KMS-11 (cell line): ENCODE measurements at regions not wholly inside any gene's neighbourhood (a gene's known extent, or its start where the extent isn't known, plus 50 kb on each side); places are given as distances from the start of the nearest gene placed in this dataset.

ENCODE experiments used
- H2AFZ ChIP-seq: fragments of 200-600 bp; sonication (generic); 2 replicates; pipeline ENCODE4 v1.6.1; 2016; ENCODE audit warnings: antibody characterized with exemption, mixed run types, low read depth
- H3K27ac ChIP-seq: fragments of 200-600 bp; sonication (generic); 2 replicates; pipeline ENCODE4 v1.6.1; 2016; ENCODE audit warnings: mild to moderate bottlenecking, mixed run types
- H3K27me3 ChIP-seq: fragments of 200-600 bp; sonication (generic); 2 replicates; pipeline ENCODE4 v1.6.1; 2017; ENCODE audit warnings: mild to moderate bottlenecking, low read depth, mixed run types, moderate library complexity; ENCODE audit not compliant: insufficient read depth
- H3K36me3 ChIP-seq: fragments of 200-600 bp; sonication (generic); 2 replicates; pipeline ENCODE4 v1.6.1; 2017; ENCODE audit warnings: mild to moderate bottlenecking, mixed run types; ENCODE audit not compliant: insufficient read depth
- H3K4me1 ChIP-seq: fragments of 200-600 bp; sonication (generic); 2 replicates; pipeline ENCODE4 v1.6.1; 2016; ENCODE audit warnings: mild to moderate bottlenecking, low read depth, mixed run types; ENCODE audit not compliant: poor library complexity, severe bottlenecking
- H3K4me2 ChIP-seq: fragments of 200-600 bp; sonication (generic); 2 replicates; pipeline ENCODE4 v1.7.0; 2016; ENCODE audit warnings: mild to moderate bottlenecking, mixed run types
- H3K4me3 ChIP-seq: fragments of 200-600 bp; sonication (generic); IDR thresholded peaks from 2 replicates; pipeline ENCODE4 v1.6.1; 2017; ENCODE audit warnings: low read depth, low read length, mixed read lengths; ENCODE audit not compliant: insufficient read depth
- H3K79me2 ChIP-seq: fragments of 200-600 bp; sonication (generic); 2 replicates; pipeline ENCODE4 v1.6.1; 2016; ENCODE audit warnings: low read depth, mixed run types; ENCODE audit not compliant: insufficient read depth
- H3K9ac ChIP-seq: fragments of 200-600 bp; sonication (generic); 2 replicates; pipeline ENCODE4 v1.6.1; 2016; ENCODE audit warnings: mild to moderate bottlenecking, mixed run types
- H4K20me1 ChIP-seq: fragments of 200-600 bp; sonication (generic); 2 replicates; pipeline ENCODE4 v1.6.1; 2016; ENCODE audit warnings: mild to moderate bottlenecking, mixed run types; ENCODE audit not compliant: insufficient read depth
- TF ChIP-seq, protein P1 (sequence below): fragments of 200-600 bp; sonication (generic); conservative IDR thresholded peaks from 2 replicates; pipeline ENCODE4 v1.6.1; 2017; ENCODE audit warnings: low read depth, mild to moderate bottlenecking, antibody characterized with exemption, low read length, moderate library complexity, mixed read lengths

DNA sequence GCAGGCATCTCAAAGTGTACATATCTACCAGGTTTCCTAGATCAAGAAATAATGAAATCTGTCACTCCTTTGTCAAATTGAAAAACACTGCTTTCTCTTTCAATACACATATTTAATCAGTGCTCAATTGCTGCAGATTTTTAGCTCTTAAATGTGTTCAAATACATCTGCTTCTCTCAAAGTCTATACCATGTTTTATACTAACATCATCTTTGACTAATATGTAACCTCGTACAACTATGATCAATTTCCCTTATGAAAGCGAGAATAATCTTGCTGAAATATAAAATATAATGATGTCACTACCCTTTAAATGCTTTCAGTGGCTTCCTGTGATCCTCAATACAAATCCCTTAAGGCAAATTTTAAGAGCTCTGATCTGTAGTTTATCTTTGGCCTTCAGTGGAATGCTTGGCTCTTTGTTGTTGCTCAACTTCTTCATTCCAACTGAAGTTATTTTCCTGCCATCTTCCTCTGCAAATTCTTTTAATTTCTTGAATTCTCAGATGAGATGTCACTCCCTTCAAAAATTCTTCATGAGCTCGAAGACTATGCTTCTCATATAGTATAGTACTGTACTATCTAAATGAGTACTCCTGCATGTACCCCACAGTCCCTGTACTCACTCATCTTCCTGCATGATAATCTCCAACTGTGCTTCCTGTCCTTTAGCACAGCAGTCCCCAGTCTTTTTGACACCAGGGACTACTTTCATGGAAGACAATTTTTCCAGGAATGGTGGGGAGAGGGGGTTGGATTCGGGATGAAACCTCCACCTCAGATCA is 545.1 kb upstream of the GJE1 start:
- H3K36me3 ChIP-seq = no peaks in the 10 kb centered on the region
- no peak overlapping the region for H2AFZ ChIP-seq
- no peak overlapping the region for H3K4me2 ChIP-seq
- H3K4me1 ChIP-seq = no peaks in the 10 kb centered on the region
- no peak overlapping the region for H3K4me3 ChIP-seq
- no peak overlapping the region for H3K27ac ChIP-seq
- no peaks in the 10 kb centered on the region for H3K27me3 ChIP-seq
- TF ChIP-seq, protein P1, sequence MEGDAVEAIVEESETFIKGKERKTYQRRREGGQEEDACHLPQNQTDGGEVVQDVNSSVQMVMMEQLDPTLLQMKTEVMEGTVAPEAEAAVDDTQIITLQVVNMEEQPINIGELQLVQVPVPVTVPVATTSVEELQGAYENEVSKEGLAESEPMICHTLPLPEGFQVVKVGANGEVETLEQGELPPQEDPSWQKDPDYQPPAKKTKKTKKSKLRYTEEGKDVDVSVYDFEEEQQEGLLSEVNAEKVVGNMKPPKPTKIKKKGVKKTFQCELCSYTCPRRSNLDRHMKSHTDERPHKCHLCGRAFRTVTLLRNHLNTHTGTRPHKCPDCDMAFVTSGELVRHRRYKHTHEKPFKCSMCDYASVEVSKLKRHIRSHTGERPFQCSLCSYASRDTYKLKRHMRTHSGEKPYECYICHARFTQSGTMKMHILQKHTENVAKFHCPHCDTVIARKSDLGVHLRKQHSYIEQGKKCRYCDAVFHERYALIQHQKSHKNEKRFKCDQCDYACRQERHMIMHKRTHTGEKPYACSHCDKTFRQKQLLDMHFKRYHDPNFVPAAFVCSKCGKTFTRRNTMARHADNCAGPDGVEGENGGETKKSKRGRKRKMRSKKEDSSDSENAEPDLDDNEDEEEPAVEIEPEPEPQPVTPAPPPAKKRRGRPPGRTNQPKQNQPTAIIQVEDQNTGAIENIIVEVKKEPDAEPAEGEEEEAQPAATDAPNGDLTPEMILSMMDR = no peak
- H4K20me1 ChIP-seq = no peaks in the 10 kb centered on the region
- no peak overlapping the region for H3K9ac ChIP-seq
- no peaks in the 10 kb centered on the region for H3K79me2 ChIP-seq

DNA sequence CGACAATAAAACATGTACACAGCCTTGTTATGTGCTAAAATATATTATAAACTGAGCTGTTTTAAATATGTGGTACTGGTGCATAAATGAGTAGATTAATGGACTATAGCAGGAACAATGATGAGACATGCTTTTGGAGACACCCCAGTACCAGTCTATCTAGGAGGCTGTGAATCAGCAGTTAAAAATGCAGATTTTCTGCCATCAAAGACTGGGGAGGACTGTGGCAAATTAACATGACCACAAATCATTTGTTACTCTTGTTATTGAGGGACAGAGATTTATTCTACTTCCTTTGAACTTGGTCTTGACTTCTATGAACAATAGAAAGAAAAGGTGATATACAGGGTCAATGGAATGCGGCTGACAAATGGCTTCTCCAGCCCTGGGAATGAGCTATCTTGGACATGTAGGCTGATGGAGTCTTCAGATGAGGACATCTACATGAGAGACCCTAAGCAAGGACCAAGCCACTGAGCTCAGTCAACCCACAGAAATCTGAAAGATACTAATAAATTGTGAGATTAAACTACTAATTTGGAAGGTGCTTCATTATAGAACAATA is 551.7 kb upstream of the GJE1 start:
- TF ChIP-seq, protein P1 = no peak
- Histone ChIP-seq H3K27ac (no peak overlapping the region), H3K4me2 (no peak overlapping the region)

DNA sequence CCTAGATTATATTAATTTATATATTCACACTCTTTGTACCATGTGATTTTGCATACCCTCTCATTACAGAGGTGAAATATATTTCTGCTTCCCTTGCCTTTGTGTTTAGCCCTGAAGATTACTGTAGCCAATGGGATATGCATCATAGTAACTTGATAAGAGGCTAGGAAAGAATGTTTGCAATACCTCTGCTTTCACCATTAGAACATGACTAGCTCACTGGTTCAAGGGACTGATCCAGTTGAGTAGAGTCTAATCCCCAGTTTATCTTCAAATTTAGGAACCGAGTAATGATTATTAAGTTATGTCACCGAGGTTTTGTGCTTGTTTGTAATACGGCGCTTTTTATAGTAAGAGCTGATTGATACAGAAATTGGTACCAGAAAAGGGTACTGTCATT is 552.6 kb upstream of the GJE1 start:
- Histone ChIP-seq H3K36me3 (no peaks in the 10 kb centered on the region), H3K27me3 (no peaks in the 10 kb centered on the region), H3K27ac (no peak overlapping the region), H2AFZ (no peak overlapping the region), H3K9ac (no peak overlapping the region), H3K79me2 (no peaks in the 10 kb centered on the region), H4K20me1 (no peaks in the 10 kb centered on the region), H3K4me3 (no peak overlapping the region), H3K4me2 (no peak overlapping the region), H3K4me1 (no peaks in the 10 kb centered on the region)
- TF ChIP-seq, protein P1 = no peak

More for the DNA sequence above, 551.7 kb upstream of the GJE1 start:
- H3K4me1 ChIP-seq = no peaks in the 10 kb centered on the region
- H3K4me3 ChIP-seq = no peak overlapping the region
- H2AFZ ChIP-seq = no peak overlapping the region
- no peak overlapping the region for H3K9ac ChIP-seq
- H3K27me3 ChIP-seq = no peaks in the 10 kb centered on the region
- H3K79me2 ChIP-seq = no peaks in the 10 kb centered on the region
- no peaks in the 10 kb centered on the region for H3K36me3 ChIP-seq
- H4K20me1 ChIP-seq = no peaks in the 10 kb centered on the region

DNA sequence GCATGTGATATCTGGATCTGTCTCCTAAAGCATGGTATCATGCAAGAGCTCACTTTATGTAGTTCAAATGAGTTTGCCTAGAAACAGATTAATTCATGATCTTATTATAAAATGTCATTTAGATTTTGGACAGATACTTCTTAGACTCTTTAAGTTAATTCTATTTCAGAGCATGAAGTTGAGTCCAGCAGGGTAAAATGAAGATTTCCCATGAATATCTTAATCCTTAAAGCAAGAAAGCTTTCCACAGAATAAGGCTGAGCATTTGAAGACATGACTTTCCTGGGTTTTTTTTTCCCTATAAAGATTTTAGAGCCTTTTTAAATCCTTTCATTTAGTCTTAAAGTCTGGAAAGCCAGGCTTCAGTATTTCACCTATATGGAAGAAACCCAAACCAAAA is 556.0 kb upstream of the GJE1 start:
- Histone ChIP-seq H3K4me2 (no peak overlapping the region), H4K20me1 (no peaks in the 10 kb centered on the region), H3K36me3 (no peaks in the 10 kb centered on the region), H3K79me2 (no peaks in the 10 kb centered on the region), H3K27me3 (no peaks in the 10 kb centered on the region), H3K27ac (no peak overlapping the region), H3K4me1 (no peaks in the 10 kb centered on the region), H3K4me3 (no peak overlapping the region), H3K9ac (no peak overlapping the region), H2AFZ (no peak overlapping the region)
- TF ChIP-seq, protein P1 = no peak
